Central memory CD4-positive, alpha-beta T cell (primary cell): ENCODE measurements at regions not wholly inside any gene's neighbourhood (a gene's known extent, or its start where the extent isn't known, plus 50 kb on each side); places are given as distances from the start of the nearest gene placed in this dataset.
"Not testable (repeated sequence)": the region's sequence is repeated elsewhere in the genome, so short reads cannot be mapped to it uniquely, and the experiment has no call there.

Source experiments
- DNase-seq: peaks from one replicate; pipeline ENCODE4 v3.0.0; 2022

GRCh38 chr2:150127995-150128394 lies 359.5 kb downstream of the RND3 start:
- DNase-seq, result no peak

GRCh38 chr2:150127346-150127990 lies 360.0 kb downstream of the RND3 start:
- DNase-seq, result no peak

- DNase-seq, result no peak
These were observed 360.6 kb downstream of the RND3 start for GRCh38 chr2:150126839-150127238.

GRCh38 chr2:150126143-150126740 lies 361.2 kb downstream of the RND3 start:
- no peak for DNase-seq

GRCh38 chr2:150125708-150126107 lies 361.8 kb downstream of the RND3 start:
- no peak for DNase-seq

GRCh38 chr2:150125188-150125587 lies 362.3 kb downstream of the RND3 start:
- no peak for DNase-seq

- DNase-seq, result no peak
These were observed 362.7 kb downstream of the RND3 start for GRCh38 chr2:150124739-150125138.

- no peak for DNase-seq
These were observed 364.4 kb downstream of the RND3 start for GRCh38 chr2:150122871-150123613.

- DNase-seq, result no peak
These were observed 365.3 kb downstream of the RND3 start for GRCh38 chr2:150122156-150122555.

GRCh38 chr2:150120326-150120955 lies 367.0 kb downstream of the RND3 start:
- no peak for DNase-seq

GRCh38 chr2:150119819-150120218 lies 367.6 kb downstream of the RND3 start:
- DNase-seq, result no peak

GRCh38 chr2:150114089-150114488 lies 373.4 kb downstream of the RND3 start:
- not testable (repeated sequence) for DNase-seq

GRCh38 chr2:150110548-150110947 lies 376.9 kb downstream of the RND3 start:
- DNase-seq, result no peak

GRCh38 chr2:150109912-150110311 lies 377.6 kb downstream of the RND3 start:
- no peak for DNase-seq

GRCh38 chr2:150109028-150109427 lies 378.4 kb downstream of the RND3 start:
- no peak for DNase-seq

- DNase-seq, result no peak
These were observed 379.7 kb downstream of the RND3 start for GRCh38 chr2:150107816-150108215.

- no peak for DNase-seq
These were observed 380.3 kb downstream of the RND3 start for GRCh38 chr2:150107170-150107569.

GRCh38 chr2:150101947-150102346 lies 385.5 kb downstream of the RND3 start:
- no peak for DNase-seq

- DNase-seq, result no peak
These were observed 386.6 kb downstream of the RND3 start for GRCh38 chr2:150100834-150101233.

GRCh38 chr2:150100336-150100735 lies 387.1 kb downstream of the RND3 start:
- no peak for DNase-seq

GRCh38 chr2:150099805-150100204 lies 387.7 kb downstream of the RND3 start:
- no peak for DNase-seq

- no peak for DNase-seq
These were observed 389.5 kb downstream of the RND3 start for GRCh38 chr2:150097901-150098531.

- no peak for DNase-seq
These were observed 390.1 kb downstream of the RND3 start for GRCh38 chr2:150097402-150097801.
